GM18502 (cell line): ENCODE measurements at regions not wholly inside any gene's neighbourhood (a gene's known extent, or its start where the extent isn't known, plus 50 kb on each side); places are given as distances from the start of the nearest gene placed in this dataset.
"Not testable (repeated sequence)": the region's sequence is repeated elsewhere in the genome, so short reads cannot be mapped to it uniquely, and the experiment has no call there.

Experiments used
- ATAC-seq: cut with Tn5 transposase; IDR thresholded peaks from one replicate; pipeline ENCODE4 v1.9.1; 2021; ENCODE audit warnings: mild to moderate bottlenecking; ENCODE audit not compliant: unreplicated experiment, poor library complexity

GRCh38 chr1:222195857-222196256, 352.0 kb downstream of the HHIPL2 start:
- no peak for ATAC-seq

- no peak for ATAC-seq
Measured at GRCh38 chr1:222189218-222189617, 358.7 kb downstream of the HHIPL2 start.

GRCh38 chr1:222187566-222188332, 360.2 kb downstream of the HHIPL2 start:
- ATAC-seq: no peak

DNA sequence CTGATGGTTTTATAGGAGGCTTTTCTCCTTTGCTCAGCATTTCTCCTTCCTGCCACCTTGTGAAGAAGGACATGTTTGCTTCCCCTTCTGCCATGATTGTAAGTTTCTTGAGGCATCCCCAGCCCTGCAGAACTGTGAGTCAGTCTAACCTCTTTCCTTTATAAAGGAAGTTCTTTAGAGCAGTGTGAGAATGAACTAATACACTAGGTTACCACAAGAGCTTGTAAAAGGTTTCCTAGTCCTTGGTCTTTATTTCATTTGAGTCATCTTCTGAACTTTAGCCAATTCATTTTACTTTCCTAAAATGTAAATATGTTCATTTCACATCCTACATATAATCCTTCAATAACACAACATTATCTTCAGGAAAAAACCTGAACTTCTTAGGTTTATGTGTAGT, 365.3 kb downstream of the HHIPL2 start:
- ATAC-seq: no peak

GRCh38 chr1:222181191-222181590, 366.7 kb downstream of the HHIPL2 start:
- ATAC-seq: no peak

DNA sequence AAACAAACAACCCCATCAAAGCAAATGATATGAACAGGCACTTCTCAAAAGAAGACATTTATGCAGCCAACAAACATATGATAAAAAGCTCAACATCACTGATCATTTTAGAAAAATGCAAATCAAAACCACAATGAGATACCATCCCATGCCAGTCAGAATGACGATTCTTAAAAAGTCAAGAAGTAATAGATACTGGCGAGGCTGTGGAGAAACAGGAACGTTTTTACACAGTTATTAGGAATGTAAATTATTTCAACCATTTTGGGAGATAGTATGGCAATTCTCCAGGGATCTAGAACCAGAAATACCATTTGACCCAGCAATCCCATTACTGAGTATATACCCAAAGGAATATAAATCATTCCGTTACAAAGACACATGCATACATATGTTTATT, 370.4 kb downstream of the HHIPL2 start:
- not testable (repeated sequence) for ATAC-seq

DNA sequence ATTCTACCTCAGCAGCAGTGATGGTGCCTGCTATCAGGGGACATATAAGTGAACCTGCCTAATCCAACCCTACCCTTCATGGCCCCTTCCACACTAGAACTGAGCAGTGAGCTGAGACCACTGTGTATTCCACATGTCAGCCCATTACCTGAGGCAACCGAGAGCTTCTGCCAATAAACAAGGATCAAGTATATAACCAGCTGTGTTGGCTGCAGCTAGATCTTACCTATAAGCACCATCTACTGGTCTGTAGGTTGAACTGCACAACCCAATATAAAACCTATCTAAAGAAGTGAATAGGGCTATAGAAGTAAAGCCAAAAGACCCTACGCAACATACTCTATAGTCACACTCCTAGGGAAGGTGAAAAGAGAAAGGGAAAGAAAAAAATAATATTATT, 376.9 kb downstream of the HHIPL2 start:
- peak; percentile 75 for ATAC-seq

GRCh38 chr1:222168621-222169020, 379.3 kb downstream of the HHIPL2 start:
- no peak for ATAC-seq

- no peak for ATAC-seq
Measured at GRCh38 chr1:222167896-222168295, 380.0 kb downstream of the HHIPL2 start.

- peak; percentile 65 for ATAC-seq
Measured at GRCh38 chr1:222167111-222167510, 380.8 kb downstream of the HHIPL2 start.

DNA sequence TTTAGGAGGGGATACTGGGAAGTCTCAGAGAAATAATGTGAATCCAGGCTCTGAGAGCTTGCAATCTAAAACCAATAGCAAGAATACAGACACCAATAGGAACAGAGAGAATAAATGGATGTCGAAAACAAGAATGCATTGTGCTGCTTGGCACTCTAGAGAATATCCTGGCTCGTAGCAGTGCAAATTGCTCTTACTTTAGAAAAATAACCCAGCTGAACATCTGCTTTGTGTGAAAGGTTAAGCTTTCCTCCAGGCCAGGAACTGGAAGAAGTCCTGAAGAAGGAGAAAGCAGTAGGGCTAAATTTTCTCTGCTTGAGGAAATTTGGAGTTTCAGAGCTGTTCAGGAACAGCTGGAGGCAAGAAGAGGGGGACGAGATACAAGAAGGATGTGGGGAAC, 382.3 kb downstream of the HHIPL2 start:
- no peak for ATAC-seq

GRCh38 chr1:222163895-222164294, 384.0 kb downstream of the HHIPL2 start:
- ATAC-seq: no peak

DNA sequence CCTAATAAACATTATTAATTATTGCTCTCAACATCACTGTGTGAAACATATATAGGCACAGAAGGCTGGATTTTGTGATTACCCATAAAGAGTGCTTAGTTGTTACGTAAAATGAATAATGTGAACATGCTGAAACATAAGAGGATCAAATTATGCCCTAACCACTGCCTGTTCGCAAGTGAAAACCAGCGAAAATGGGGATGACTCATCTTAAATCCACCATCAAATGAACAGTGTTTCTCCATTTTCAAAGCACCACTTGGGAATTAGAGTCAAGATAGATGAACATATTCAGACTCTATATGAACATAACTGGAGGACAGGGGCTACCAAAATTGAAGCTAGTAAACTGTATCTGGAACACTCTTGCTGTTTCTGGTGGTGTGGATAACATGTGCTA, 386.2 kb downstream of the HHIPL2 start:
- no peak for ATAC-seq

- no peak for ATAC-seq
Measured at GRCh38 chr1:222157612-222158011, 390.3 kb downstream of the HHIPL2 start.

DNA sequence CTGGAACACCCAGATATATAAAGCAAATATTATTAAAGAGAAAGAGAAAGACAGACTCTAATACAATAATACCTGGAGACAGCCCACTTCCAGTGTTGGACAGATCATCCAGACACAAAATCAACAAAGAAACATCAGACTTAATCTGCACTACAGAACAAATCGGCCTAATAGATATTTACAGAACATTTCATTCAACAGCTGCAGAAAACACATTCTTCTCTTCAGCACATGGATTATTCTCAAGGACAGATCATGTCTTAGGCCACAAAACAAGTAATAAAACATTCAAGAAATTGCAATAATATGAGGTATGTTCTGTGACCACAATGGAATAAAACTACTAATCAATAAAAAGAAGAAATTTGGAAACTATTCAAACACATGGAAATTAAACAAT, 398.3 kb upstream of the DUSP10 start:
- ATAC-seq: no peak

DNA sequence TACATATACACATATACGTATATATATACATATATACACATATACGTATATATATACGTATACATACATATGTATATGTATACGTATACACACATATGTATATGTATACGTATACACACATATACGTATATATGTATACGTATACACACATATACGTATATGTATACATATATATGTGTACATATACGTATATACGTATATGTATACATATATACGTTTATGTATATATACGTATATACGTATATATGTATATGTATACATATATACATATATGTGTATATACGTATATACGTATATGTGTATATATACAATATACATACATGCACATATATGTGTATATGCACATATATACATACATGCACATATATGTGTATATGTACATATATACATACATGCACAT, 396.2 kb upstream of the DUSP10 start:
- ATAC-seq: no peak

GRCh38 chr1:222136869-222137268, 395.0 kb upstream of the DUSP10 start:
- no peak for ATAC-seq

DNA sequence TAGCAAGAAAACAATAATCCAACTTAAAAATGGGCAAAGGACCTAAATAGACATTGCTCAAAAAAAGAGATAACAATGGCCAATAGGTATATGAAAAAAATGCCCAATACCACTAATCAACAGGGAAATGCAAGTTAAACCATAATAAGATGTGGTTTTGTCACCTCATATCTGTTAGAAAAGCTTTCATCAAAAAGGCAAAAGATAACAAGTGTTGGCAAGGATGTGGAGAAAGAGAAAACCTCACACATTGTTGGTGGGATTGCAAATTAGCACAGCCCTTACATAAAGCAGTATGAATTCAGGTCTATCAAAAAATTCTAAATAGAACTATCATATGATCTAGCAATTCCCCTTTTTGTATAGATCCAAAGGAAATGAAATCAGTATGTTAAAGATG, 387.2 kb upstream of the DUSP10 start:
- ATAC-seq: no peak

- no peak for ATAC-seq
Measured at GRCh38 chr1:222127526-222128152, 385.8 kb upstream of the DUSP10 start.

- ATAC-seq: no peak
Measured at GRCh38 chr1:222127096-222127495, 385.2 kb upstream of the DUSP10 start.

GRCh38 chr1:222126052-222126451, 384.2 kb upstream of the DUSP10 start:
- no peak for ATAC-seq

- no peak for ATAC-seq
Measured at GRCh38 chr1:222124602-222125001, 382.7 kb upstream of the DUSP10 start.
